Loucy (cell line): ENCODE measurements at regions not wholly inside any gene's neighbourhood (a gene's known extent, or its start where the extent isn't known, plus 50 kb on each side); places are given as distances from the start of the nearest gene placed in this dataset.
"Not testable (repeated sequence)": the region's sequence is repeated elsewhere in the genome, so short reads cannot be mapped to it uniquely, and the experiment has no call there.

ENCODE experiments used
- H2AFZ ChIP-seq: fragments of 200-600 bp; sonication (generic); 2 replicates; pipeline ENCODE4 v1.6.0; 2016; ENCODE audit warnings: antibody characterized with exemption, mild to moderate bottlenecking, low read length, moderate library complexity
- H3F3A ChIP-seq: fragments of 200-600 bp; 2 replicates; pipeline ENCODE4 v1.6.0; 2016; ENCODE audit warnings: antibody characterized with exemption, low read depth, mild to moderate bottlenecking
- H3K27me3 ChIP-seq: fragments of 200-600 bp; sonication (generic); 2 replicates; pipeline ENCODE4 v1.6.1; 2014; ENCODE audit warnings: low read length, mild to moderate bottlenecking; ENCODE audit not compliant: insufficient read depth, poor library complexity, severe bottlenecking
- H3K36me3 ChIP-seq: fragments of 200-600 bp; sonication (generic); 2 replicates; pipeline ENCODE4 v1.6.1; 2016; ENCODE audit warnings: low read length; ENCODE audit not compliant: insufficient read depth
- H3K4me1 ChIP-seq: fragments of 200-600 bp; sonication (generic); 2 replicates; pipeline ENCODE4 v1.5.1; 2014; ENCODE audit warnings: low read length, mild to moderate bottlenecking; ENCODE audit not compliant: insufficient read depth, poor library complexity, severe bottlenecking
- H3K4me2 ChIP-seq: fragments of 200-600 bp; sonication (generic); 2 replicates; pipeline ENCODE4 v1.6.0; 2014; ENCODE audit warnings: antibody characterized with exemption, low read length, low read depth, mild to moderate bottlenecking; ENCODE audit not compliant: poor library complexity, severe bottlenecking
- H3K4me3 ChIP-seq: fragments of 200-600 bp; sonication (generic); 2 replicates; pipeline ENCODE4 v1.5.1; 2014; ENCODE audit warnings: low read length, mild to moderate bottlenecking, mixed read lengths; ENCODE audit not compliant: poor library complexity, severe bottlenecking
- H3K79me2 ChIP-seq: fragments of 200-600 bp; sonication (generic); 2 replicates; pipeline ENCODE4 v1.6.1; 2014; ENCODE audit warnings: low read length; ENCODE audit not compliant: insufficient read depth
- H3K9ac ChIP-seq: fragments of 200-600 bp; sonication (generic); 2 replicates; pipeline ENCODE4 v1.6.0; 2014; ENCODE audit warnings: mild to moderate bottlenecking, low read depth, low read length, moderate library complexity; ENCODE audit not compliant: poor library complexity, severe bottlenecking
- H3K9me2 ChIP-seq: fragments of 200-600 bp; sonication (generic); replicated peaks from 2 replicates; pipeline ENCODE4 v1.6.1; 2016; ENCODE audit warnings: low read depth, low read length, mixed read lengths
- H3K9me3 ChIP-seq: fragments of 200-600 bp; sonication (generic); 2 replicates; pipeline ENCODE4 v1.6.1; 2014; ENCODE audit warnings: mild to moderate bottlenecking, antibody characterized with exemption, low read length, low read depth; ENCODE audit not compliant: insufficient read depth
- H4K20me1 ChIP-seq: fragments of 200-600 bp; sonication (generic); 2 replicates; pipeline ENCODE4 v1.6.0; 2014; ENCODE audit warnings: antibody characterized with exemption, low read length, mild to moderate bottlenecking; ENCODE audit not compliant: insufficient read depth, poor library complexity, severe bottlenecking
- CTCF ChIP-seq: fragments of 200-600 bp; sonication (generic); conservative IDR thresholded peaks from 2 replicates; pipeline ENCODE4 v1.5.1; 2014; ENCODE audit warnings: mild to moderate bottlenecking, antibody characterized with exemption, low read length
- EZH2phosphoT487 ChIP-seq: fragments of 200-600 bp; IDR thresholded peaks from 2 replicates; pipeline ENCODE4 v1.6.1; 2018; ENCODE audit warnings: antibody characterized with exemption, mild to moderate bottlenecking, moderate library complexity, borderline replicate concordance

- H2AFZ ChIP-seq, H3K4me3 ChIP-seq, H3K4me2 ChIP-seq, H3K9ac ChIP-seq, H3K27me3 ChIP-seq, H3K79me2 ChIP-seq, H3F3A ChIP-seq, H3K9me2 ChIP-seq, H3K9me3 ChIP-seq, H3K36me3 ChIP-seq, H4K20me1 ChIP-seq: not testable (repeated sequence)
- peaks cover 23% of the 10 kb centered on the region for H3K4me1 ChIP-seq
These were observed 214.5 kb downstream of the RTP5 start for GRCh38 chr2:242084034-242084433.

- peaks cover 12% of the 10 kb centered on the region; the same call in 1 of the 2 replicates for H3K79me2 ChIP-seq
- peak overlapping the region; percentile 74 for H3K4me2 ChIP-seq
- not testable (repeated sequence) for H3K9me3 ChIP-seq, H3K9me2 ChIP-seq, H3K27me3 ChIP-seq, H4K20me1 ChIP-seq, H3F3A ChIP-seq, H3K36me3 ChIP-seq
- peak overlapping the region; percentile 62 for H3K9ac ChIP-seq
- H3K4me3 ChIP-seq: peak overlapping the region; percentile 61
- peak overlapping the region; percentile 78; the same call in 1 of the 2 replicates for H2AFZ ChIP-seq
- H3K4me1 ChIP-seq: peaks cover 31% of the 10 kb centered on the region
These were observed 215.6 kb downstream of the RTP5 start for GRCh38 chr2:242085024-242085674.

GRCh38 chr2:242085941-242086621 is 216.6 kb downstream of the RTP5 start:
- Histone ChIP-seq H3K4me1 (peaks cover 36% of the 10 kb centered on the region), H3K9me2 (no peaks in the 10 kb centered on the region), H4K20me1 (no peaks in the 10 kb centered on the region), H3K4me3 (peak overlapping the region; percentile 61), H3K9ac (peak overlapping the region; percentile 62), H2AFZ (peak overlapping the region; percentile 78), H3K9me3 (no peaks in the 10 kb centered on the region), H3K27me3 (no peaks in the 10 kb centered on the region), H3F3A (no peaks in the 10 kb centered on the region), H3K4me2 (peak overlapping the region; percentile 74), H3K79me2 (peaks cover 12% of the 10 kb centered on the region; the same call in 1 of the 2 replicates), H3K36me3 (no peaks in the 10 kb centered on the region)
- TF ChIP-seq CTCF: no peak
- no peak for TF ChIP-seq EZH2phosphoT487

- peak overlapping the region; percentile 72 for H3K9ac ChIP-seq
These were observed 218.5 kb downstream of the RTP5 start for GRCh38 chr2:242088044-242088443.

More at GRCh38 chr2:242088044-242088443, 218.5 kb downstream of the RTP5 start:
- H4K20me1 ChIP-seq, H3F3A ChIP-seq, H3K36me3 ChIP-seq, H3K27me3 ChIP-seq, H3K9me3 ChIP-seq, H3K9me2 ChIP-seq: not testable (repeated sequence)
- H3K4me1 ChIP-seq: peaks cover 40% of the 10 kb centered on the region
- peak overlapping the region; percentile 80 for H3K4me3 ChIP-seq
- peak overlapping the region; percentile 74 for H3K4me2 ChIP-seq
- peaks cover 12% of the 10 kb centered on the region; the same call in 1 of the 2 replicates for H3K79me2 ChIP-seq
- H2AFZ ChIP-seq: peak overlapping the region; percentile 55; the same call in 1 of the 2 replicates
